ENCODE measurements at regions not wholly inside any gene's neighbourhood (a gene's known extent, or its start where the extent isn't known, plus 50 kb on each side); places are given as distances from the start of the nearest gene placed in this dataset.

DNA sequence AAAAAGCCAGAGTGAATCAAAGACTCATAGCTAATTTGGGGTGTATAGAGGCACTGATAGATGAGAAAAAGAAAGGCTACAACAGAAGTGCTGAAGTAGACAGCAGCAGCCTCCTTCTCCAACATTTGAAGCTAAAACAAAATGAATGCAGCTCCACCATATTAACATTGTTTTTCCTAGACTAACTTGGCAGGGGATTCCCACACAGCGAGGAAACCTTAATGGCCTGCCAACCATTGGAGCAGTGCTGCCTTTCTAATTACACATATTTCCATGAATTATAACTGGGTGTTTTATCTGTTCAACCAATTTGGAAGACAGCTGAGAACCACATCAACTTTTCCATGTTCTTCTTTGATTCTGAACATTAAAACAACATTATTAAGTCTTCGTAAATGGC is 478.6 kb downstream of the LIG4 start:
- Histone ChIP-seq H3K9me3 (ENCODE audit: control insufficient read depth in 2 of 2, insufficient read depth in 1 of 2, low read length in 1 of 2) (no peaks in the 10 kb centered on the region), H3K27me3 (ENCODE audit: control insufficient read depth in 2 of 2, insufficient read depth in 1 of 2, low read length in 1 of 2) (no peaks in the 10 kb centered on the region), H3K4me1 (ENCODE audit: control insufficient read depth in 2 of 2, insufficient read depth in 2 of 2, low read length in 2 of 2) (no peaks in the 10 kb centered on the region), H3K4me3 (ENCODE audit: low read length in 2 of 2) (no peak overlapping the region), H3K36me3 (ENCODE audit: control insufficient read depth in 2 of 2, insufficient read depth in 2 of 2, low read length in 1 of 2) (no peaks in the 10 kb centered on the region), H3K27ac (ENCODE audit: low read depth in 1 of 2, low read length in 1 of 2) (no peak overlapping the region)
- 73% methylated on average over 2 of the region's 2 CpGs for WGBS
- DNase-seq (ENCODE audit: low read depth in 6 of 9, low spot score in 9 of 9), result no peak

DNA sequence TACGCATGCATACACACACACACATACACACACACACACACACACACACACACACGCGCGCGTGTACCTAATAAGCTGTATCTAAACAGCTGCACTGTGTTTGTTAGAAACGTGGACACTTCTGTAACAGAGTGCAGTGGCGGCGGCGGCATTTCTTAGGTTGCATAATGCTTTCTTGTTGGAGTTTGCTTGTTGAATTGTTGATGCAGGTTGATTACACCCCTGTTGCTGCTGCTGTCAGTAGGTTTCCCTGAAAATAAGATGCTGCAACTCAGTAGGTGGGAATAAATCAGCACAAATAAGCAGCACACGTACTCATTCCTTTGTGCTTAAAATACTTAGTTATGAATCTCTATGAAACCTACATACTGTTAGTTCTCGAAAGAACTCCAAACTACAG is 479.2 kb downstream of the LIG4 start:
- WGBS, result 79% methylated on average over 11 of the region's 11 CpGs
- no peak overlapping the region for H3K27ac ChIP-seq (ENCODE audit: low read depth in 1 of 2, low read length in 1 of 2)
- no peaks in the 10 kb centered on the region for H3K36me3 ChIP-seq (ENCODE audit: control insufficient read depth in 2 of 2, insufficient read depth in 2 of 2, low read length in 1 of 2)
- no peak overlapping the region for H3K4me3 ChIP-seq (ENCODE audit: low read length in 2 of 2)
- H3K9me3 ChIP-seq (ENCODE audit: control insufficient read depth in 2 of 2, insufficient read depth in 1 of 2, low read length in 1 of 2), result no peaks in the 10 kb centered on the region
- no peaks in the 10 kb centered on the region for H3K27me3 ChIP-seq (ENCODE audit: control insufficient read depth in 2 of 2, insufficient read depth in 1 of 2, low read length in 1 of 2)
- no peaks in the 10 kb centered on the region for H3K4me1 ChIP-seq (ENCODE audit: control insufficient read depth in 2 of 2, insufficient read depth in 2 of 2, low read length in 2 of 2)
- no peak for DNase-seq (ENCODE audit: low read depth in 6 of 9, low spot score in 9 of 9)

DNA sequence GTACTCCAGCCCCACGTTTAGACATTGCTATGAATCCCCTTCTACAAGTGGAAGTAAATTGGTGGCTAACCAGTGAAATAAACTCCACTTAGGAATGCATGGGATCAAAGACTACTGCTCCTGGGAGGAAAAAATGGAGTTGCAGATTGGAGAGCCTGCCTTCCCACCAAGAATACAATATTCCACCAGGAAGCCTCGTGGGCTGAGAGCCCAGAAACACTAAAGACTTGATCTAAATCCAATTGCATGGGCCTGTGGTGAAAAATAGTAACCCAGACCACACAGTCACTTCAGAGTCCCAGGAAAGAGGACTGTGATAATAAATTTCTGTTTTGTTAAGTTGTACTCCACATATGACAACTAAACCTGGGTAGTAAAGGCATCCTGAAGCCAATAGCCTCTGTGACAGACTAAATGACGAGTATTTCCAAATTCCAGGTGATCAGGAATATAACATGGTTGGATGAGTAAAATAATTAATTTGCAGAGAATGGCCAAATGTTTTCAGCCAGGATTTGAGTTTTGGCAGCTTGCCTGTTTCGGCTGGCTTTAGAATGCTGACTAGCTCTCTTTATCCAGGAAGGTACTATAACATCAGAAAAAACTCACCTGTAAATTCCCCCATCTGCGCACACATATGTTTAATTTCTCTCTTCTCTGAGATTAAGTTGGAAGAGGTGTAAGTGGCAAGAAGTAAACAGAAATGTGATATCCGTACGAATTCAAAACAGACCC is 480.3 kb downstream of the LIG4 start:
- H3K36me3 ChIP-seq (ENCODE audit: control insufficient read depth in 2 of 2, insufficient read depth in 2 of 2, low read length in 1 of 2), result no peaks in the 10 kb centered on the region
- no peak for DNase-seq (ENCODE audit: low read depth in 6 of 9, low spot score in 9 of 9)
- no peaks in the 10 kb centered on the region for H3K27me3 ChIP-seq (ENCODE audit: control insufficient read depth in 2 of 2, insufficient read depth in 1 of 2, low read length in 1 of 2)
- WGBS, result 69% methylated on average over 7 of the region's 7 CpGs
- H3K9me3 ChIP-seq (ENCODE audit: control insufficient read depth in 2 of 2, insufficient read depth in 1 of 2, low read length in 1 of 2), result no peaks in the 10 kb centered on the region
- H3K4me1 ChIP-seq (ENCODE audit: control insufficient read depth in 2 of 2, insufficient read depth in 2 of 2, low read length in 2 of 2), result no peaks in the 10 kb centered on the region
- no peak overlapping the region for H3K4me3 ChIP-seq (ENCODE audit: low read length in 2 of 2)
- H3K27ac ChIP-seq (ENCODE audit: low read depth in 1 of 2, low read length in 1 of 2), result no peak overlapping the region

DNA sequence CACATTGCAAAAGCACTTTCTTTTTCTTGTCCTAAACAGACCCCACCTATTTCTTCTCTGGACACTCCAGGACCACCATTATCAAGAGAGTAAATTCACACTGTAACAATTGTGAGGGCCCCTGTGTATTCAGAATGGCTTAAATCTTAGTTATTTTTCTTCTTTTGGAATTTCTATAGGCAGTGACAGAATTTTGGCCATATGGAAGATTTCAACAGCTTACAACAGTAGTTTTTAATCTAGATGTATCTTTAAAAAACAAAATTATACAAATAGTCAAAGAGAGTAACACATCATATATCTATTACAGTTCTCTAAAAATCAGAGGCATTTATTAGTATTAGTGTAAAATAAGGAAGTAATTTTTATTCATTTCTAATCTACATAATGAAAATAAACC is 482.1 kb downstream of the LIG4 start:
- H3K27ac ChIP-seq (ENCODE audit: low read depth in 1 of 2, low read length in 1 of 2), result no peak overlapping the region
- H3K27me3 ChIP-seq (ENCODE audit: control insufficient read depth in 2 of 2, insufficient read depth in 1 of 2, low read length in 1 of 2), result no peaks in the 10 kb centered on the region
- no peak overlapping the region for H3K4me3 ChIP-seq (ENCODE audit: low read length in 2 of 2)
- no peaks in the 10 kb centered on the region for H3K9me3 ChIP-seq (ENCODE audit: control insufficient read depth in 2 of 2, insufficient read depth in 1 of 2, low read length in 1 of 2)
- H3K36me3 ChIP-seq (ENCODE audit: control insufficient read depth in 2 of 2, insufficient read depth in 2 of 2, low read length in 1 of 2), result no peaks in the 10 kb centered on the region
- DNase-seq (ENCODE audit: low read depth in 6 of 9, low spot score in 9 of 9), result no peak
- H3K4me1 ChIP-seq (ENCODE audit: control insufficient read depth in 2 of 2, insufficient read depth in 2 of 2, low read length in 2 of 2), result no peaks in the 10 kb centered on the region

GRCh38 chr13:107730813-107731212 is 484.5 kb downstream of the LIG4 start:
- Histone ChIP-seq H3K4me3 (ENCODE audit: low read length in 2 of 2) (no peak overlapping the region), H3K27ac (ENCODE audit: low read depth in 1 of 2, low read length in 1 of 2) (no peak overlapping the region), H3K9me3 (ENCODE audit: control insufficient read depth in 2 of 2, insufficient read depth in 1 of 2, low read length in 1 of 2) (no peaks in the 10 kb centered on the region), H3K36me3 (ENCODE audit: control insufficient read depth in 2 of 2, insufficient read depth in 2 of 2, low read length in 1 of 2) (no peaks in the 10 kb centered on the region), H3K4me1 (ENCODE audit: control insufficient read depth in 2 of 2, insufficient read depth in 2 of 2, low read length in 2 of 2) (no peaks in the 10 kb centered on the region), H3K27me3 (ENCODE audit: control insufficient read depth in 2 of 2, insufficient read depth in 1 of 2, low read length in 1 of 2) (no peaks in the 10 kb centered on the region)
- 85% methylated on average over 6 of the region's 6 CpGs for WGBS
- no peak for DNase-seq (ENCODE audit: low read depth in 6 of 9, low spot score in 9 of 9)

DNA sequence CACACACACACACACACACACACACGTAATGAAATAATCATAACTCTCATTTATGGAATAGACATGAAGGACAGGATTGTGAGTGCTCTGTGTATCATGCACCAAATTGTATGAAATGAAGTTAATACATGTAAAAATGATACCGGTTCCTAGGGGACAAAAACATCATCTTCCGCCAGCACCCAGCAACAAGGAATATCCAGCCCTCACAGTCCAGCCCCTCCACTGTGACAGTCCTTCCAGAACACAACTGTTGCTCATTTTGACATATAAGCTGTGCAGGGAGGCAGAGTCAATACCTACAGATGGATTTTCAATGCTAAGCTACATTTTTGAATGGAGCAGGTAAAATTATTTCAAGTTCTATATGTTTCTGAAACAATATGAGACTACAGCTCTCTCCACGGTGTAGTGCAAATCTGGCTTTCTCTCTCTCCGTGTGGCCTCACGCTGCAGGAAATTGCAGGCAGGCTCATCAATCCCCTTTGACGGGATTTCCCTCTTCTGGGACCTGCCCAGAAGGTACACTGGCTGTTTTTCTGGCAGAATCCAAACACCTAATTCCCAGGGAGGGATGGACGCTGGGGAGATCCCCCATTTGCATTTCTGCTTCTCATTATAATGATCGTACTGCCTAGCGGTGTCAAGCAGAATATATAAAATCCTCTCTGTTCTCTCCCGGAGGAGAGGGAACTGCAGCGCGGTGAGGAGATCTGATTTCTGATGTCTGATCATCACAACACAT is 494.0 kb downstream of the LIG4 start:
- Histone ChIP-seq H3K9me3 (ENCODE audit: control insufficient read depth in 2 of 2, insufficient read depth in 1 of 2, low read length in 1 of 2) (no peaks in the 10 kb centered on the region), H3K4me1 (ENCODE audit: control insufficient read depth in 2 of 2, insufficient read depth in 2 of 2, low read length in 2 of 2) (no peaks in the 10 kb centered on the region), H3K36me3 (ENCODE audit: control insufficient read depth in 2 of 2, insufficient read depth in 2 of 2, low read length in 1 of 2) (no peaks in the 10 kb centered on the region), H3K27ac (ENCODE audit: low read depth in 1 of 2, low read length in 1 of 2) (no peak overlapping the region), H3K27me3 (ENCODE audit: control insufficient read depth in 2 of 2, insufficient read depth in 1 of 2, low read length in 1 of 2) (no peaks in the 10 kb centered on the region), H3K4me3 (ENCODE audit: low read length in 2 of 2) (no peak overlapping the region)
- WGBS, result 46% methylated on average over 13 of the region's 13 CpGs
- no peak for DNase-seq (ENCODE audit: low read depth in 6 of 9, low spot score in 9 of 9)

GRCh38 chr13:107716741-107717140 is 498.6 kb downstream of the LIG4 start:
- no peak for DNase-seq (ENCODE audit: low read depth in 6 of 9, low spot score in 9 of 9)
- H3K27ac ChIP-seq (ENCODE audit: low read depth in 1 of 2, low read length in 1 of 2), result no peak overlapping the region
- H3K4me1 ChIP-seq (ENCODE audit: control insufficient read depth in 2 of 2, insufficient read depth in 2 of 2, low read length in 2 of 2), result no peaks in the 10 kb centered on the region
- no peak overlapping the region for H3K4me3 ChIP-seq (ENCODE audit: low read length in 2 of 2)
- H3K27me3 ChIP-seq (ENCODE audit: control insufficient read depth in 2 of 2, insufficient read depth in 1 of 2, low read length in 1 of 2), result no peaks in the 10 kb centered on the region
- no peaks in the 10 kb centered on the region for H3K36me3 ChIP-seq (ENCODE audit: control insufficient read depth in 2 of 2, insufficient read depth in 2 of 2, low read length in 1 of 2)
- H3K9me3 ChIP-seq (ENCODE audit: control insufficient read depth in 2 of 2, insufficient read depth in 1 of 2, low read length in 1 of 2), result no peaks in the 10 kb centered on the region
- WGBS, result 96% methylated on average over 4 of the region's 4 CpGs

DNA sequence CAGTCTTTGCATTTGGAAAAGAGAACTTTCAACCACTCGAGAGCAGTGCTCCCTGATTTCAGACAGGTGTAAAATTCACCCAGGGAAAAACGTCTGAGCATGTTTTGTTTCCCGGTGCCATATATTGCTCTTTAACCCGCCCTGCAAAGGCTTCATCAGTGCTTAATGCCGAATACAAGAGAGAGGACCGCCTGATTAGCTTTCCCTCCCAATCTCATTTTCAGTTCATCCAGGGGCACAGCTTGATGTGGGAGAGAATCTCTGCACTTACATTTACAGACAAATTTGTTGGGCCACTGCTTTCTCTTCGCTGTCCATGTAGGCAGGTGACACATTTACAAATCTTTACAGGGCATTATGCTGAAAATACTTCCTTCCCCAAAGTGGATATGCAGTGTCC is 499.1 kb downstream of the LIG4 start:
- 86% methylated on average over 7 of the region's 7 CpGs for WGBS
- Histone ChIP-seq H3K36me3 (ENCODE audit: control insufficient read depth in 2 of 2, insufficient read depth in 2 of 2, low read length in 1 of 2) (no peaks in the 10 kb centered on the region), H3K27ac (ENCODE audit: low read depth in 1 of 2, low read length in 1 of 2) (no peak overlapping the region), H3K9me3 (ENCODE audit: control insufficient read depth in 2 of 2, insufficient read depth in 1 of 2, low read length in 1 of 2) (no peaks in the 10 kb centered on the region), H3K4me1 (ENCODE audit: control insufficient read depth in 2 of 2, insufficient read depth in 2 of 2, low read length in 2 of 2) (no peaks in the 10 kb centered on the region), H3K4me3 (ENCODE audit: low read length in 2 of 2) (no peak overlapping the region), H3K27me3 (ENCODE audit: control insufficient read depth in 2 of 2, insufficient read depth in 1 of 2, low read length in 1 of 2) (no peaks in the 10 kb centered on the region)
- DNase-seq (ENCODE audit: low read depth in 6 of 9, low spot score in 9 of 9), result no peak

DNA sequence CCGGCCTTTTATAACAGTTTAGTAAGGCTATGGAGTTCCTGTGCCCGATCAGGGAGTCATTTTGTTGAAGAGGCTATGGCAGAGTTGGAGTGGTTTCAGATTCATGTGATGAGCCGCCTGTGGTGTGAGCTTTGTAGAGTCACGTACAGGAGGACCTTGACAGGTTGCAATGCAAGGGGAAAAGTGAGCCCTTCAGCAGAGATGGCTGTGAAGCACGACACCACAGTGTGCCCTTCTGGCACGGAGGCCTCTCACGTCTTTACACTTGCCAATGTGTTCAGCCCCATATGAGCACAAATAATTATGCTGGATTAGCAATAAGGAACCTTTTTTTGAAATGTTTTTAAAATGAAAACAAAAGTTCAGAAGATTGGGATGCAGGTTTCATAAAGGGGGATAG is 499.8 kb downstream of the LIG4 start:
- WGBS, result 95% methylated on average over 7 of the region's 7 CpGs
- no peak for DNase-seq (ENCODE audit: low read depth in 6 of 9, low spot score in 9 of 9)
- Histone ChIP-seq H3K4me1 (ENCODE audit: control insufficient read depth in 2 of 2, insufficient read depth in 2 of 2, low read length in 2 of 2) (no peaks in the 10 kb centered on the region), H3K27ac (ENCODE audit: low read depth in 1 of 2, low read length in 1 of 2) (no peak overlapping the region), H3K36me3 (ENCODE audit: control insufficient read depth in 2 of 2, insufficient read depth in 2 of 2, low read length in 1 of 2) (no peaks in the 10 kb centered on the region), H3K9me3 (ENCODE audit: control insufficient read depth in 2 of 2, insufficient read depth in 1 of 2, low read length in 1 of 2) (no peaks in the 10 kb centered on the region), H3K4me3 (ENCODE audit: low read length in 2 of 2) (no peak overlapping the region), H3K27me3 (ENCODE audit: control insufficient read depth in 2 of 2, insufficient read depth in 1 of 2, low read length in 1 of 2) (no peaks in the 10 kb centered on the region)
